ENCODE measurements at regions not wholly inside any gene's neighbourhood (a gene's known extent, or its start where the extent isn't known, plus 50 kb on each side); places are given as distances from the start of the nearest gene placed in this dataset.

GRCh38 chr6:150537491-150537890 is 62.2 kb upstream of the PLEKHG1 start (continued):
- TF ChIP-seq TEAD4 (IDR thresholded peaks at IDR 0.05; ENCODE audit: low read depth, low read length) (no peak), RBBP5 (IDR thresholded peaks at IDR 0.05; ENCODE audit: borderline replicate concordance, low read depth, low read length) (no peak), TAF7 (optimal IDR thresholded peaks at IDR 0.05; ENCODE audit: borderline replicate concordance, low read depth, low read length) (no peak), RFX5 (IDR thresholded peaks at IDR 0.05; ENCODE audit: borderline replicate concordance, low read depth, low read length) (no peak), JUND (IDR thresholded peaks at IDR 0.05; ENCODE audit: low read length) (no peak)
- TF ChIP-seq, protein P1, sequence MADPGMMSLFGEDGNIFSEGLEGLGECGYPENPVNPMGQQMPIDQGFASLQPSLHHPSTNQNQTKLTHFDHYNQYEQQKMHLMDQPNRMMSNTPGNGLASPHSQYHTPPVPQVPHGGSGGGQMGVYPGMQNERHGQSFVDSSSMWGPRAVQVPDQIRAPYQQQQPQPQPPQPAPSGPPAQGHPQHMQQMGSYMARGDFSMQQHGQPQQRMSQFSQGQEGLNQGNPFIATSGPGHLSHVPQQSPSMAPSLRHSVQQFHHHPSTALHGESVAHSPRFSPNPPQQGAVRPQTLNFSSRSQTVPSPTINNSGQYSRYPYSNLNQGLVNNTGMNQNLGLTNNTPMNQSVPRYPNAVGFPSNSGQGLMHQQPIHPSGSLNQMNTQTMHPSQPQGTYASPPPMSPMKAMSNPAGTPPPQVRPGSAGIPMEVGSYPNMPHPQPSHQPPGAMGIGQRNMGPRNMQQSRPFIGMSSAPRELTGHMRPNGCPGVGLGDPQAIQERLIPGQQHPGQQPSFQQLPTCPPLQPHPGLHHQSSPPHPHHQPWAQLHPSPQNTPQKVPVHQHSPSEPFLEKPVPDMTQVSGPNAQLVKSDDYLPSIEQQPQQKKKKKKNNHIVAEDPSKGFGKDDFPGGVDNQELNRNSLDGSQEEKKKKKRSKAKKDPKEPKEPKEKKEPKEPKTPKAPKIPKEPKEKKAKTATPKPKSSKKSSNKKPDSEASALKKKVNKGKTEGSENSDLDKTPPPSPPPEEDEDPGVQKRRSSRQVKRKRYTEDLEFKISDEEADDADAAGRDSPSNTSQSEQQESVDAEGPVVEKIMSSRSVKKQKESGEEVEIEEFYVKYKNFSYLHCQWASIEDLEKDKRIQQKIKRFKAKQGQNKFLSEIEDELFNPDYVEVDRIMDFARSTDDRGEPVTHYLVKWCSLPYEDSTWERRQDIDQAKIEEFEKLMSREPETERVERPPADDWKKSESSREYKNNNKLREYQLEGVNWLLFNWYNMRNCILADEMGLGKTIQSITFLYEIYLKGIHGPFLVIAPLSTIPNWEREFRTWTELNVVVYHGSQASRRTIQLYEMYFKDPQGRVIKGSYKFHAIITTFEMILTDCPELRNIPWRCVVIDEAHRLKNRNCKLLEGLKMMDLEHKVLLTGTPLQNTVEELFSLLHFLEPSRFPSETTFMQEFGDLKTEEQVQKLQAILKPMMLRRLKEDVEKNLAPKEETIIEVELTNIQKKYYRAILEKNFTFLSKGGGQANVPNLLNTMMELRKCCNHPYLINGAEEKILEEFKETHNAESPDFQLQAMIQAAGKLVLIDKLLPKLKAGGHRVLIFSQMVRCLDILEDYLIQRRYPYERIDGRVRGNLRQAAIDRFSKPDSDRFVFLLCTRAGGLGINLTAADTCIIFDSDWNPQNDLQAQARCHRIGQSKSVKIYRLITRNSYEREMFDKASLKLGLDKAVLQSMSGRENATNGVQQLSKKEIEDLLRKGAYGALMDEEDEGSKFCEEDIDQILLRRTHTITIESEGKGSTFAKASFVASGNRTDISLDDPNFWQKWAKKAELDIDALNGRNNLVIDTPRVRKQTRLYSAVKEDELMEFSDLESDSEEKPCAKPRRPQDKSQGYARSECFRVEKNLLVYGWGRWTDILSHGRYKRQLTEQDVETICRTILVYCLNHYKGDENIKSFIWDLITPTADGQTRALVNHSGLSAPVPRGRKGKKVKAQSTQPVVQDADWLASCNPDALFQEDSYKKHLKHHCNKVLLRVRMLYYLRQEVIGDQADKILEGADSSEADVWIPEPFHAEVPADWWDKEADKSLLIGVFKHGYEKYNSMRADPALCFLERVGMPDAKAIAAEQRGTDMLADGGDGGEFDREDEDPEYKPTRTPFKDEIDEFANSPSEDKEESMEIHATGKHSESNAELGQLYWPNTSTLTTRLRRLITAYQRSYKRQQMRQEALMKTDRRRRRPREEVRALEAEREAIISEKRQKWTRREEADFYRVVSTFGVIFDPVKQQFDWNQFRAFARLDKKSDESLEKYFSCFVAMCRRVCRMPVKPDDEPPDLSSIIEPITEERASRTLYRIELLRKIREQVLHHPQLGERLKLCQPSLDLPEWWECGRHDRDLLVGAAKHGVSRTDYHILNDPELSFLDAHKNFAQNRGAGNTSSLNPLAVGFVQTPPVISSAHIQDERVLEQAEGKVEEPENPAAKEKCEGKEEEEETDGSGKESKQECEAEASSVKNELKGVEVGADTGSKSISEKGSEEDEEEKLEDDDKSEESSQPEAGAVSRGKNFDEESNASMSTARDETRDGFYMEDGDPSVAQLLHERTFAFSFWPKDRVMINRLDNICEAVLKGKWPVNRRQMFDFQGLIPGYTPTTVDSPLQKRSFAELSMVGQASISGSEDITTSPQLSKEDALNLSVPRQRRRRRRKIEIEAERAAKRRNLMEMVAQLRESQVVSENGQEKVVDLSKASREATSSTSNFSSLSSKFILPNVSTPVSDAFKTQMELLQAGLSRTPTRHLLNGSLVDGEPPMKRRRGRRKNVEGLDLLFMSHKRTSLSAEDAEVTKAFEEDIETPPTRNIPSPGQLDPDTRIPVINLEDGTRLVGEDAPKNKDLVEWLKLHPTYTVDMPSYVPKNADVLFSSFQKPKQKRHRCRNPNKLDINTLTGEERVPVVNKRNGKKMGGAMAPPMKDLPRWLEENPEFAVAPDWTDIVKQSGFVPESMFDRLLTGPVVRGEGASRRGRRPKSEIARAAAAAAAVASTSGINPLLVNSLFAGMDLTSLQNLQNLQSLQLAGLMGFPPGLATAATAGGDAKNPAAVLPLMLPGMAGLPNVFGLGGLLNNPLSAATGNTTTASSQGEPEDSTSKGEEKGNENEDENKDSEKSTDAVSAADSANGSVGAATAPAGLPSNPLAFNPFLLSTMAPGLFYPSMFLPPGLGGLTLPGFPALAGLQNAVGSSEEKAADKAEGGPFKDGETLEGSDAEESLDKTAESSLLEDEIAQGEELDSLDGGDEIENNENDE (IDR thresholded peaks at IDR 0.05; ENCODE audit: insufficient replicate concordance, low read length) = no peak

Data from H1 (cell line).